HG02884 (cell line): ENCODE measurements at regions not wholly inside any gene's neighbourhood (a gene's known extent, or its start where the extent isn't known, plus 50 kb on each side); places are given as distances from the start of the nearest gene placed in this dataset.

Experiments
- ATAC-seq: cut with Tn5 transposase; IDR thresholded peaks from one replicate; pipeline ENCODE4 v1.9.1; 2021; ENCODE audit warnings: mild to moderate bottlenecking, moderate library complexity; ENCODE audit not compliant: unreplicated experiment

- ATAC-seq: no peak
Measured at GRCh38 chr11:30153008-30153407, 77.8 kb upstream of the FSHB start.

- ATAC-seq: no peak
Measured at GRCh38 chr11:30155428-30155827, 75.4 kb upstream of the FSHB start.

GRCh38 chr11:30159546-30159945 lies 71.3 kb upstream of the FSHB start:
- no peak for ATAC-seq

GRCh38 chr11:30165652-30166051 lies 65.2 kb upstream of the FSHB start:
- no peak for ATAC-seq

GRCh38 chr11:30171661-30172060 lies 59.2 kb upstream of the FSHB start:
- ATAC-seq: no peak

- no peak for ATAC-seq
Measured at GRCh38 chr11:30172158-30172557, 58.7 kb upstream of the FSHB start.

- ATAC-seq: no peak
Measured at GRCh38 chr11:30172883-30173311, 57.9 kb upstream of the FSHB start.

- no peak for ATAC-seq
Measured at GRCh38 chr11:30174265-30175020, 56.4 kb upstream of the FSHB start.
